GM12878 (cell line): ENCODE measurements at regions not wholly inside any gene's neighbourhood (a gene's known extent, or its start where the extent isn't known, plus 50 kb on each side); places are given as distances from the start of the nearest gene placed in this dataset.

ENCODE experiments used
- ATAC-seq: fragments of 200-7000 bp; cut with Tn5 transposase; 3 replicates; pipeline ENCODE4 v1.9.1; 2020; ENCODE audit warnings: mild to moderate bottlenecking, moderate library complexity
- BruUV-seq: library from RNA; stranded (reverse); fragments of 400-500 nt; replicated peaks from 2 replicates; lab custom pipeline; 2021; lab: Mats Ljungman, UMichigan
- CTCF ChIA-PET: fragments of 300-600 bp; sonication (Branson Sonifier 250); formaldehyde crosslinking; extraction: SDS; loops from one replicate; lab custom pipeline; 2021; ENCODE audit warnings: inconsistent platforms; lab: Yijun Ruan, JAX
- POLR2A ChIA-PET: fragments of 350-600 bp; formaldehyde crosslinking; extraction: SDS; loops from one replicate; lab custom pipeline; 2021; ENCODE audit warnings: inconsistent platforms; lab: Charles Lee
- RAD21 ChIA-PET: fragments of 300-600 bp; sonication (Branson Sonifier 250); formaldehyde crosslinking; loops from one replicate; lab custom pipeline; 2023; ENCODE audit warnings: antibody characterized with exemption; ENCODE audit not compliant: unreplicated experiment; lab: Charles Lee
- SMC1A ChIA-PET: fragments of 300-600 bp; sonication (Branson Sonifier 250); formaldehyde crosslinking; loops from one replicate; lab custom pipeline; 2023; ENCODE audit not compliant: unreplicated experiment, uncharacterized antibody; lab: Charles Lee
- DNase-seq: peaks from one replicate; pipeline ENCODE4 v3.0.0-alpha.2; 2011; ENCODE audit warnings: low read depth, low spot score
- FAIRE-seq: peaks from 3 replicates; lab custom pipeline; 2011; peaks lifted over from hg19 to GRCh38; lab: Jason Lieb, UNC
- H2AFZ ChIP-seq: 2 replicates; pipeline ENCODE4 v1.6.0; 2011; ENCODE audit warnings: low read depth, low read length, control low read depth; ENCODE audit not compliant: control insufficient read depth
- H3K27ac ChIP-seq: 2 replicates; pipeline ENCODE4 v1.5.1; 2011; ENCODE audit warnings: control low read depth; ENCODE audit not compliant: control insufficient read depth, insufficient read depth
- H3K27me3 ChIP-seq, 2 experiments: replicated peaks in 1 of 2; 2 replicates each; pipeline versions ENCODE4 v1.6.0 to v1.6.1; 2011; ENCODE audit warnings: low read length in 1 of 2; ENCODE audit not compliant: control insufficient read depth in 2 of 2, insufficient read depth in 2 of 2
- H3K36me3 ChIP-seq, 2 experiments: 2 replicates each; pipeline ENCODE4 v1.5.1; 2011; ENCODE audit warnings: low read length in 1 of 2; ENCODE audit not compliant: control insufficient read depth in 2 of 2, insufficient read depth in 2 of 2
- H3K4me1 ChIP-seq: 2 replicates; pipeline ENCODE4 v1.6.1; 2011; ENCODE audit warnings: mild to moderate bottlenecking, low read length, moderate library complexity, mixed read lengths; ENCODE audit not compliant: control insufficient read depth, insufficient read depth
- H3K4me2 ChIP-seq: 2 replicates; pipeline ENCODE4 v1.6.0; 2011; ENCODE audit warnings: control low read depth; ENCODE audit not compliant: control insufficient read depth, insufficient read depth
- H3K4me3 ChIP-seq: fragments of 200-600 bp; sonication (generic); 2 replicates; pipeline ENCODE4 v1.5.1; 2016
- H3K79me2 ChIP-seq: 2 replicates; pipeline ENCODE4 v1.6.0; 2011; ENCODE audit warnings: low read length; ENCODE audit not compliant: control insufficient read depth, insufficient read depth
- H3K9ac ChIP-seq: 2 replicates; pipeline ENCODE4 v1.8.0; 2011; ENCODE audit warnings: low read length, control low read depth, mixed read lengths; ENCODE audit not compliant: control insufficient read depth, insufficient read depth
- H3K9me3 ChIP-seq: replicated peaks from 3 replicates; pipeline ENCODE4 v1.5.1; 2011; ENCODE audit warnings: mild to moderate bottlenecking, low read length; ENCODE audit not compliant: control insufficient read depth, insufficient read depth
- H4K20me1 ChIP-seq: 2 replicates; pipeline ENCODE4 v1.6.0; 2011; ENCODE audit not compliant: control insufficient read depth, insufficient read depth
- ATF7 ChIP-seq: fragments of 450-650 bp; IDR thresholded peaks from 2 replicates; pipeline ENCODE4 v1.6.1; 2016; ENCODE audit warnings: low read depth, mild to moderate bottlenecking
- BMI1 ChIP-seq: fragments of 450-650 bp; IDR thresholded peaks from 2 replicates; pipeline ENCODE4 v1.6.1; 2016; ENCODE audit warnings: mild to moderate bottlenecking, moderate library complexity, borderline replicate concordance
- CREB1 ChIP-seq: IDR thresholded peaks from 2 replicates; pipeline ENCODE4 v1.6.1; 2012; ENCODE audit warnings: low read depth, mild to moderate bottlenecking, inconsistent platforms
- ETV6 ChIP-seq, 2 experiments: fragments of 450-650 bp in 1 of 2; IDR thresholded peaks in 1 of 2; conservative IDR thresholded peaks in 1 of 2; 2 replicates each; pipeline ENCODE4 v1.6.1; 2014; ENCODE audit warnings: antibody characterized with exemption in 1 of 2, borderline replicate concordance in 1 of 2, low read depth in 1 of 2, mild to moderate bottlenecking in 1 of 2, moderate library complexity in 1 of 2
- GABPA ChIP-seq: IDR thresholded peaks from 2 replicates; pipeline ENCODE4 v1.6.1; 2014; ENCODE audit warnings: antibody characterized with exemption, low read depth, mild to moderate bottlenecking, inconsistent platforms
- HDAC6 ChIP-seq: fragments of 200-600 bp; sonication (generic); IDR thresholded peaks from one replicate; pipeline ENCODE4 v1.8.0; 2017; ENCODE audit warnings: antibody characterized with exemption; ENCODE audit not compliant: unreplicated experiment
- IKZF2 ChIP-seq, 2 experiments: fragments of 450-650 bp; IDR thresholded peaks; 2 replicates each; pipeline ENCODE4 v1.6.1; 2017; ENCODE audit warnings: mild to moderate bottlenecking in 2 of 2, moderate library complexity in 2 of 2
- PAX8 ChIP-seq: fragments of 450-650 bp; IDR thresholded peaks from 2 replicates; pipeline ENCODE4 v1.6.1; 2017; ENCODE audit warnings: mild to moderate bottlenecking, moderate library complexity
- REST ChIP-seq: IDR thresholded peaks from 2 replicates; pipeline ENCODE4 v1.6.1; 2012; ENCODE audit warnings: mild to moderate bottlenecking, low read depth, low read length
- RUNX3 ChIP-seq: IDR thresholded peaks from 2 replicates; pipeline ENCODE4 v1.6.1; 2012; ENCODE audit warnings: low read length, inconsistent platforms
- SREBF2 ChIP-seq: IDR thresholded peaks from 2 replicates; pipeline ENCODE4 v1.6.1; 2012; ENCODE audit warnings: mild to moderate bottlenecking, low read length
- ZBTB11 ChIP-seq: fragments of 450-650 bp; formaldehyde crosslinking; IDR thresholded peaks from 2 replicates; pipeline ENCODE4 v1.5.0; 2022; ENCODE audit warnings: mild to moderate bottlenecking, missing genetic modification characterization
- ZNF217 ChIP-seq: fragments of 450-650 bp; IDR thresholded peaks from 2 replicates; pipeline ENCODE4 v1.6.1; 2017; ENCODE audit warnings: antibody characterized with exemption, mild to moderate bottlenecking
- WGBS: methylation state at CpG from one replicate; pipeline ENCODE4 v1.1.6; 2016; ENCODE audit warnings: low lambda C conversion rate; ENCODE audit not compliant: insufficient replicate concordance, insufficient coverage; ENCODE audit errors: missing lambda C conversion rate; 5-methylcytosine and 5-hydroxymethylcytosine counted together
- in situ Hi-C: fragments of 300-500 bp; cut with MboI; formaldehyde crosslinking; loops from 9 replicates; pipeline ENCODE4 v1.14.3; 2018; ENCODE audit warnings: mixed read lengths
- intact Hi-C: fragments of 100-400 bp; cut with micrococcal nuclease; formaldehyde crosslinking; loops from one replicate; pipeline ENCODE4 v1.14.2; 2022; ENCODE audit not compliant: unreplicated experiment
- TF ChIP-seq, protein P1 (sequence below): fragments of 450-650 bp; IDR thresholded peaks from 2 replicates; pipeline ENCODE4 v1.6.1; 2017; ENCODE audit warnings: low read depth, mild to moderate bottlenecking, moderate library complexity

DNA sequence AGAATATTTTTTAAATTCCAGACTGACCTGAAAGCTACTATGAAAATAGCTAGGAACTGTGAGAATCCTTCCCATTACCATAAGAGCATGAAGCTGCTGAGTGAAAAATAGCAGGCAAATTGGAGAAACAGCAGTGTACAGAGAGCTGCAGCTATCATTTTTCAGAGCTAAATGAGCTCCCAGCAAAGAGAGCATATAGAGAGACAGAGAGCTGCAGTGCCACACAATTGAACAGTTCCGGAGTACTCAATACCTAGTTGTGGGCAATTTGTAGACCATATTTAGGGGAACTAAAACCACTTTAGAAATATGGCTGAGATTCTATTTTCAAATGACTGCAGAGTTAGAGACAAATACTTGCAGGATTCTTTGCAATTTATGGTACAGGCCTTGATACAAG lies 645.3 kb downstream of the STK39 start:
- ChIA-PET POLR2A (no interaction called here), SMC1A (no interaction called here), CTCF (interaction anchor here (1.0 kb wide), 1 partner anchor 37 kb away, joined by 3 read pairs; no protein-coding TSS in a partner anchor), RAD21 (no interaction called here)
- Histone ChIP-seq H2AFZ (no peak overlapping the region), H3K27me3 (no peaks in the 10 kb centered on the region), H3K9ac (no peak overlapping the region), H3K4me2 (no peak overlapping the region), H3K27ac (no peak overlapping the region), H3K36me3 (no peaks in the 10 kb centered on the region), H3K4me3 (no peak overlapping the region), H3K4me1 (no peaks in the 10 kb centered on the region), H3K9me3 (no peaks in the 10 kb centered on the region), H3K79me2 (no peaks in the 10 kb centered on the region), H4K20me1 (no peaks in the 10 kb centered on the region)
- FAIRE-seq (no peak), DNase-seq (no peak), ATAC-seq (no peak; the same call in 2 of the 3 replicates)
- in situ Hi-C loops (no loop called here), intact Hi-C loops (no loop called here)
- WGBS = 7% methylated on average over 1 of the region's 1 CpG
- no TSS peak for BruUV-seq
- TF ChIP-seq ETV6 (conservative IDR thresholded peaks at IDR 0.05 in 1 of 2, IDR thresholded peaks at IDR 0.05 in 1 of 2; ENCODE audit: borderline replicate concordance in 1 of 2, low read depth in 1 of 2) = no peak
- no peak for TF ChIP-seq ZBTB11
- TF ChIP-seq, protein P1, sequence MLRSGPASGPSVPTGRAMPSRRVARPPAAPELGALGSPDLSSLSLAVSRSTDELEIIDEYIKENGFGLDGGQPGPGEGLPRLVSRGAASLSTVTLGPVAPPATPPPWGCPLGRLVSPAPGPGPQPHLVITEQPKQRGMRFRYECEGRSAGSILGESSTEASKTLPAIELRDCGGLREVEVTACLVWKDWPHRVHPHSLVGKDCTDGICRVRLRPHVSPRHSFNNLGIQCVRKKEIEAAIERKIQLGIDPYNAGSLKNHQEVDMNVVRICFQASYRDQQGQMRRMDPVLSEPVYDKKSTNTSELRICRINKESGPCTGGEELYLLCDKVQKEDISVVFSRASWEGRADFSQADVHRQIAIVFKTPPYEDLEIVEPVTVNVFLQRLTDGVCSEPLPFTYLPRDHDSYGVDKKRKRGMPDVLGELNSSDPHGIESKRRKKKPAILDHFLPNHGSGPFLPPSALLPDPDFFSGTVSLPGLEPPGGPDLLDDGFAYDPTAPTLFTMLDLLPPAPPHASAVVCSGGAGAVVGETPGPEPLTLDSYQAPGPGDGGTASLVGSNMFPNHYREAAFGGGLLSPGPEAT = no peak
- no peak for TF ChIP-seq HDAC6
- TF ChIP-seq ZNF217 = no peak
- no peak for TF ChIP-seq IKZF2 (IDR thresholded peaks at IDR 0.05)
- TF ChIP-seq SREBF2 = no peak
- no peak for TF ChIP-seq RUNX3
- TF ChIP-seq PAX8 = no peak
- TF ChIP-seq REST = no peak
- no peak for TF ChIP-seq BMI1
- TF ChIP-seq GABPA = no peak
- no peak for TF ChIP-seq CREB1
- TF ChIP-seq ATF7 = no peak
